GM12872 (cell line): ENCODE measurements at regions not wholly inside any gene's neighbourhood (a gene's known extent, or its start where the extent isn't known, plus 50 kb on each side); places are given as distances from the start of the nearest gene placed in this dataset.

Experiments
- CTCF ChIP-seq: IDR thresholded peaks from 3 replicates; pipeline ENCODE4 v1.5.1; 2011; ENCODE audit warnings: low read depth, mild to moderate bottlenecking, low read length, moderate library complexity; ENCODE audit not compliant: insufficient read depth

- no peak for TF ChIP-seq CTCF
These were observed 614.4 kb downstream of the CPS1 start for GRCh38 chr2:211170843-211171242.

- TF ChIP-seq CTCF = no peak
These were observed 617.6 kb downstream of the CPS1 start for GRCh38 chr2:211174021-211174420.

- TF ChIP-seq CTCF = no peak
These were observed 618.2 kb downstream of the CPS1 start for GRCh38 chr2:211174631-211175030.

GRCh38 chr2:211175956-211176355 is 619.6 kb downstream of the CPS1 start:
- no peak for TF ChIP-seq CTCF

GRCh38 chr2:211176514-211177141 is 620.2 kb downstream of the CPS1 start:
- no peak for TF ChIP-seq CTCF

GRCh38 chr2:211181626-211182025 is 625.2 kb downstream of the CPS1 start:
- TF ChIP-seq CTCF = no peak

- no peak for TF ChIP-seq CTCF
These were observed 631.2 kb downstream of the CPS1 start for GRCh38 chr2:211187602-211188001.
